H9 (cell line): ENCODE measurements at regions not wholly inside any gene's neighbourhood (a gene's known extent, or its start where the extent isn't known, plus 50 kb on each side); places are given as distances from the start of the nearest gene placed in this dataset.
A peak's percentile ranks its signal among the peaks of the same experiment; 100 is the strongest.
"Not testable (repeated sequence)": the region's sequence is repeated elsewhere in the genome, so short reads cannot be mapped to it uniquely, and the experiment has no call there.

Experiments
- DNase-seq: peaks from one replicate; pipeline ENCODE4 v3.0.0-alpha.2; 2017
- H2AFZ ChIP-seq: one replicate; pipeline ENCODE4 v1.6.1; 2013; ENCODE audit warnings: mild to moderate bottlenecking, low read length, control low read depth, moderate library complexity
- H2AK5ac ChIP-seq: 2 replicates; pipeline ENCODE4 v1.6.1; 2013; ENCODE audit warnings: low read length, control low read depth, mixed read lengths; ENCODE audit not compliant: insufficient read length
- H2BK120ac ChIP-seq: one replicate; pipeline ENCODE4 v1.6.1; 2013; ENCODE audit warnings: low read depth, mild to moderate bottlenecking, low read length, control low read depth, inconsistent platforms; ENCODE audit not compliant: poor library complexity, severe bottlenecking
- H2BK12ac ChIP-seq: 2 replicates; pipeline ENCODE4 v1.6.1; 2013; ENCODE audit warnings: low read length, control low read depth, mixed read lengths, low read depth; ENCODE audit not compliant: insufficient read length
- H2BK15ac ChIP-seq: 2 replicates; pipeline ENCODE4 v1.6.1; 2013; ENCODE audit warnings: low read depth, low read length, control low read depth
- H2BK20ac ChIP-seq: one replicate; pipeline ENCODE4 v1.6.1; 2013; ENCODE audit warnings: low read depth, mild to moderate bottlenecking, low read length, control low read depth, inconsistent platforms; ENCODE audit not compliant: poor library complexity, severe bottlenecking
- H2BK5ac ChIP-seq: 2 replicates; pipeline ENCODE4 v1.6.1; 2013; ENCODE audit warnings: low read length, control low read depth, mixed read lengths; ENCODE audit not compliant: insufficient read length
- H3K14ac ChIP-seq: 2 replicates; pipeline ENCODE4 v1.6.1; 2013; ENCODE audit warnings: low read length, control low read depth; ENCODE audit not compliant: insufficient read depth
- H3K18ac ChIP-seq: 2 replicates; pipeline ENCODE4 v1.6.1; 2013; ENCODE audit warnings: low read depth, mild to moderate bottlenecking, mixed read lengths, low read length, control low read depth; ENCODE audit not compliant: insufficient read length
- H3K23ac ChIP-seq: 2 replicates; pipeline ENCODE4 v1.6.1; 2013; ENCODE audit warnings: low read length, control low read depth, mixed read lengths, low read depth; ENCODE audit not compliant: insufficient read length
- H3K23me2 ChIP-seq: 2 replicates; pipeline ENCODE4 v1.6.1; 2013; ENCODE audit warnings: low read depth, mild to moderate bottlenecking, mixed read lengths, low read length, control low read depth; ENCODE audit not compliant: insufficient read length, poor library complexity, severe bottlenecking
- H3K27ac ChIP-seq: 2 replicates; pipeline ENCODE4 v1.5.1; 2013; ENCODE audit warnings: low read length, control low read depth, mixed read lengths, low read depth; ENCODE audit not compliant: insufficient read length
- H3K27me3 ChIP-seq: 2 replicates; pipeline ENCODE4 v1.6.1; 2013; ENCODE audit warnings: low read length, control low read depth, inconsistent platforms; ENCODE audit not compliant: insufficient read depth
- H3K4ac ChIP-seq: 2 replicates; pipeline ENCODE4 v1.6.1; 2013; ENCODE audit warnings: low read depth, mild to moderate bottlenecking, control low read depth, inconsistent platforms, low read length, moderate library complexity
- H3K4me1 ChIP-seq: 2 replicates; pipeline ENCODE4 v1.6.1; 2013; ENCODE audit warnings: low read length, control low read depth, inconsistent platforms; ENCODE audit not compliant: insufficient read depth
- H3K4me2 ChIP-seq: 2 replicates; pipeline ENCODE4 v1.6.1; 2013; ENCODE audit warnings: low read length, control low read depth, mixed read lengths; ENCODE audit not compliant: insufficient read length, insufficient read depth
- H3K56ac ChIP-seq: 2 replicates; pipeline ENCODE4 v1.6.1; 2013; ENCODE audit warnings: low read depth, mild to moderate bottlenecking, mixed read lengths, low read length, control low read depth; ENCODE audit not compliant: insufficient read length
- H3K79me1 ChIP-seq: 2 replicates; pipeline ENCODE4 v1.6.1; 2013; ENCODE audit warnings: low read depth, mild to moderate bottlenecking, moderate library complexity, low read length, control low read depth, inconsistent platforms; ENCODE audit not compliant: insufficient read depth, poor library complexity, severe bottlenecking
- H3K79me2 ChIP-seq: 2 replicates; pipeline ENCODE4 v1.6.1; 2013; ENCODE audit warnings: low read length, control low read depth, inconsistent platforms; ENCODE audit not compliant: insufficient read depth
- H3K9ac ChIP-seq: 2 replicates; pipeline ENCODE4 v1.6.1; 2013; ENCODE audit warnings: low read length, control low read depth, mixed read lengths; ENCODE audit not compliant: insufficient read length; ENCODE audit errors: extremely low read depth
- H3K9me3 ChIP-seq: one replicate; pipeline ENCODE4 v1.6.1; 2013; ENCODE audit warnings: low read depth, low read length, inconsistent platforms; ENCODE audit not compliant: control insufficient read depth
- H3T11ph ChIP-seq: one replicate; pipeline ENCODE4 v1.6.1; 2013; ENCODE audit warnings: mild to moderate bottlenecking, low read length, control low read depth, inconsistent platforms
- H4K20me1 ChIP-seq: one replicate; pipeline ENCODE4 v1.6.1; 2013; ENCODE audit not compliant: control insufficient read depth, insufficient read length, insufficient read depth
- H4K5ac ChIP-seq: 2 replicates; pipeline ENCODE4 v1.6.1; 2013; ENCODE audit warnings: low read depth, mild to moderate bottlenecking, mixed read lengths, low read length, control low read depth; ENCODE audit not compliant: insufficient read length
- H4K8ac ChIP-seq: replicated peaks from 2 replicates; pipeline ENCODE4 v1.6.1; 2013; ENCODE audit warnings: low read length, control low read depth, mixed read lengths, low read depth; ENCODE audit not compliant: insufficient read length
- H4K91ac ChIP-seq: 2 replicates; pipeline ENCODE4 v1.6.1; 2013; ENCODE audit warnings: low read depth, mild to moderate bottlenecking, moderate library complexity, mixed read lengths, low read length, control low read depth; ENCODE audit not compliant: insufficient read length
- H3K27ac Mint-ChIP-seq, 3 experiments: 2 replicates in 2 of 3; 3 replicates in 1 of 3; pipeline ENCODE4 v1.8.0; 2020 to 2021; ENCODE audit warnings: mixed read lengths in 3 of 3, mild to moderate bottlenecking in 1 of 3, moderate library complexity in 1 of 3
- H3K27me3 Mint-ChIP-seq: 2 replicates; pipeline ENCODE4 v1.8.0; 2021; ENCODE audit warnings: low read depth, mild to moderate bottlenecking, moderate library complexity, mixed read lengths
- H3K36me3 Mint-ChIP-seq, 3 experiments: 2 replicates in 2 of 3; 3 replicates in 1 of 3; pipeline ENCODE4 v1.8.0; 2020 to 2021; ENCODE audit warnings: low read depth in 3 of 3, mixed read lengths in 3 of 3; ENCODE audit not compliant: insufficient read depth in 1 of 3
- H3K4me1 Mint-ChIP-seq, 2 experiments: 2 replicates each; pipeline ENCODE4 v1.8.0; 2020; ENCODE audit warnings: mixed read lengths in 2 of 2
- H3K4me3 Mint-ChIP-seq, 2 experiments: 2 replicates in 1 of 2; 3 replicates in 1 of 2; pipeline ENCODE4 v1.8.0; 2020 to 2021; ENCODE audit warnings: mild to moderate bottlenecking in 2 of 2, mixed read lengths in 2 of 2, moderate library complexity in 1 of 2
- H3K9me3 Mint-ChIP-seq, 2 experiments: 2 replicates in 1 of 2; 3 replicates in 1 of 2; pipeline ENCODE4 v1.8.0; 2020; ENCODE audit warnings: mild to moderate bottlenecking in 2 of 2, mixed read lengths in 2 of 2, moderate library complexity in 1 of 2
- WGBS: extraction: QIAGEN DNeasy Blood & Tissue Kit; methylation state at CpG from one replicate; pipeline ENCODE4 v1.1.7; 2013; ENCODE audit warnings: missing lambda C conversion rate, low lambda C conversion rate, mixed read lengths; ENCODE audit not compliant: insufficient read length; ENCODE audit errors: extremely low coverage; 5-methylcytosine and 5-hydroxymethylcytosine counted together

- Histone ChIP-seq H3K14ac (peak overlapping the region; percentile 84; the same call in 1 of the 2 replicates), H3K18ac (peak overlapping the region; percentile 70)
- not testable (repeated sequence) for H3K23me2 ChIP-seq, H3T11ph ChIP-seq, H3K23ac ChIP-seq, H3K27ac ChIP-seq, H2BK5ac ChIP-seq, H3K79me1 ChIP-seq, H3K4me1 ChIP-seq, H2AFZ ChIP-seq, H4K8ac ChIP-seq, H2AK5ac ChIP-seq, H2BK20ac ChIP-seq, H4K91ac ChIP-seq, H3K9me3 ChIP-seq, H4K20me1 ChIP-seq, H2BK15ac ChIP-seq, H3K4me1 Mint-ChIP-seq, H3K79me2 ChIP-seq, H3K4me2 ChIP-seq, H3K9me3 Mint-ChIP-seq, H2BK120ac ChIP-seq, H4K5ac ChIP-seq, H3K4ac ChIP-seq, H3K36me3 Mint-ChIP-seq, H3K9ac ChIP-seq, H2BK12ac ChIP-seq, H3K27me3 Mint-ChIP-seq, H3K27me3 ChIP-seq, H3K56ac ChIP-seq
- H3K27ac Mint-ChIP-seq: peak overlapping the region in 2 of 3 experiments; percentile 92 to 98; a peak in 4 of 7 replicates
- DNase-seq: peak; percentile 53
- no CpG with 5 or more reads among the region's 68 CpGs for WGBS
- H3K4me3 Mint-ChIP-seq: peak overlapping the region; percentile 79 to 84
Observed at GRCh38 chr1:149176453-149177316, 73.3 kb upstream of the NBPF9 start.

- not testable (repeated sequence) for H3K27ac ChIP-seq, H3K9me3 ChIP-seq, H2AFZ ChIP-seq, H3K9ac ChIP-seq, H4K5ac ChIP-seq, H4K20me1 ChIP-seq, H3K27me3 ChIP-seq, DNase-seq, H3K18ac ChIP-seq, H3K4ac ChIP-seq, H3K14ac ChIP-seq, H3K27me3 Mint-ChIP-seq, H4K8ac ChIP-seq, H3K23ac ChIP-seq, H3K4me1 Mint-ChIP-seq, H3K27ac Mint-ChIP-seq, H2BK120ac ChIP-seq, H3T11ph ChIP-seq, H2BK5ac ChIP-seq, H2BK15ac ChIP-seq, H3K4me2 ChIP-seq, H3K9me3 Mint-ChIP-seq, H3K23me2 ChIP-seq, H2AK5ac ChIP-seq, H3K56ac ChIP-seq, H3K79me2 ChIP-seq, H3K36me3 Mint-ChIP-seq, H3K4me3 Mint-ChIP-seq, H3K4me1 ChIP-seq, H2BK12ac ChIP-seq, H4K91ac ChIP-seq, H3K79me1 ChIP-seq, H2BK20ac ChIP-seq
- no CpG with 5 or more reads among the region's 2 CpGs for WGBS
Observed at GRCh38 chr1:149190742-149191141, 87.4 kb upstream of the NBPF9 start.
